AG04449 (cell line): ENCODE measurements at regions not wholly inside any gene's neighbourhood (a gene's known extent, or its start where the extent isn't known, plus 50 kb on each side); places are given as distances from the start of the nearest gene placed in this dataset.
A peak's percentile ranks its signal among the peaks of the same experiment; 100 is the strongest.

Experiments used
- CTCF ChIA-PET: fragments of 350-600 bp; formaldehyde crosslinking; extraction: SDS; loops from one replicate; lab custom pipeline; 2021; ENCODE audit warnings: antibody characterized with exemption; lab: Yijun Ruan, JAX
- POLR2A ChIA-PET: fragments of 400-600, 350-600 bp; formaldehyde crosslinking; extraction: SDS; loops from one replicate; lab custom pipeline; 2020; ENCODE audit warnings: antibody characterized with exemption, inconsistent platforms; lab: Yijun Ruan, JAX
- DNase-seq: peaks from one replicate; pipeline ENCODE4 v3.0.0-alpha.2; 2010; ENCODE audit warnings: low read depth, low spot score
- H3K4me3 ChIP-seq: 2 replicates; pipeline ENCODE4 v1.5.1; 2011; ENCODE audit warnings: low read depth, mild to moderate bottlenecking, control low read depth, low read length
- TF ChIP-seq, protein P1 (sequence below): IDR thresholded peaks from one replicate; pipeline ENCODE4 v1.5.1; 2011; ENCODE audit warnings: mild to moderate bottlenecking, moderate library complexity, low read length, control low read depth, inconsistent platforms; ENCODE audit not compliant: insufficient read depth; ENCODE audit errors: missing control alignments

DNA sequence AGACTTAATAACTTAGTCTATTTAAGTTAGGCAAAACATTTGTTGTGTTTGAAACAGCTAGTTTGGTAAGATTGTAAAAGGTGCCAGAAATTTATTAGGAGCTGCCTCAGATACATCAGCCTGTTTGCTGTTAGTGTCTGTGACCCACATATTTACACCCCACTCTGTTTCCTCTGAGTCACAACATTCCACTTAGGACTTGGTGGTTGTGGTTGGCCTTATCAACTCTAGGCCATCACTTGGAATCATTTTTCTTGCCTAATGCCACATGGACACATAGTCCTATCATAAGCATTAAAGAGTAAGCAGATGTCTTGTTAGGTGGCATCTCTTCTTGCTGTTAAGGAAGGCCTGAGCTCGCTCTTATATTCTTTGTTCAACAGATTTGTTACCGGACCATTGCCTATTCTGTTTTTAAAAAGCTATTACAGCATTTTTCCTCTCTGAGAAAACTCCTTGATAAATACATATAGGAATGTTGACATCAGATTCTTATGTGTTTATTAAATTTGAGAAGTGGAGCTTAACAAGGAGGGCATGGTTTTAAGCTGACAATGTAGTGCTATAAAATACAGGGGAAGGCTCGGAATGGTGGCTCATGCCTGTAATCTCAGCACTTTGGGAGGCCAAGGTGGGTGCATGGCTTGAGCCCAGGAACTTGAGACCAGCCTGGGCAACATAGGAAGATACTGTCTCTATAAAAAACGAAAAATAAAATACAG, 51.2 kb upstream of the PGRMC2 start:
- peak; percentile 90 for DNase-seq
- no peak overlapping the region for H3K4me3 ChIP-seq
- POLR2A ChIA-PET = interaction anchor here (0.7 to 1.1 kb wide), 5 partner anchors 16 to 55 kb away, joined by 3 to 5 read pairs (median 3); no protein-coding TSS in a partner anchor
- TF ChIP-seq, protein P1, sequence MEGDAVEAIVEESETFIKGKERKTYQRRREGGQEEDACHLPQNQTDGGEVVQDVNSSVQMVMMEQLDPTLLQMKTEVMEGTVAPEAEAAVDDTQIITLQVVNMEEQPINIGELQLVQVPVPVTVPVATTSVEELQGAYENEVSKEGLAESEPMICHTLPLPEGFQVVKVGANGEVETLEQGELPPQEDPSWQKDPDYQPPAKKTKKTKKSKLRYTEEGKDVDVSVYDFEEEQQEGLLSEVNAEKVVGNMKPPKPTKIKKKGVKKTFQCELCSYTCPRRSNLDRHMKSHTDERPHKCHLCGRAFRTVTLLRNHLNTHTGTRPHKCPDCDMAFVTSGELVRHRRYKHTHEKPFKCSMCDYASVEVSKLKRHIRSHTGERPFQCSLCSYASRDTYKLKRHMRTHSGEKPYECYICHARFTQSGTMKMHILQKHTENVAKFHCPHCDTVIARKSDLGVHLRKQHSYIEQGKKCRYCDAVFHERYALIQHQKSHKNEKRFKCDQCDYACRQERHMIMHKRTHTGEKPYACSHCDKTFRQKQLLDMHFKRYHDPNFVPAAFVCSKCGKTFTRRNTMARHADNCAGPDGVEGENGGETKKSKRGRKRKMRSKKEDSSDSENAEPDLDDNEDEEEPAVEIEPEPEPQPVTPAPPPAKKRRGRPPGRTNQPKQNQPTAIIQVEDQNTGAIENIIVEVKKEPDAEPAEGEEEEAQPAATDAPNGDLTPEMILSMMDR = no peak
- CTCF ChIA-PET = interaction anchor here (0.9 to 1.2 kb wide), 3 partner anchors 10 to 110 kb away, joined by 3 read pairs; no protein-coding TSS in a partner anchor

DNA sequence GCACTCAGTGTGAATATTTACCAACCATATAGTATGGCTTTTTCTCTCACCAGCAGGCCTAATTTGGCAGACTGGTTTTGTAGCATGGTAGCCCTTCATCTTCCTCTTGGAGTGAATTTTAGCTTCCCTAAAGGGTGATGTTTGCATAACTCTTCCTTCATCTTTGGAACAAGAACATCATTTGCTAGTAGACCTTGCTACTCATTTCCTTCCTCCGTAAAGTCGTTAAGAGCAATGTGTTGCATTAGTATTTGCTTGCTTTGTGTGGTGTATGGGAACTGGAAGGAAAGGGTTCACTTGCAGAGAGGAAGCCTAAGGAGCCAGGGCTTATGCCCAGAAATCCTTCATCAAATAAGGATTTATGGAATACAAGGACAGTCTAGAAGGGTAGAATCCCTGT, 50.2 kb upstream of the PGRMC2 start:
- ChIA-PET CTCF (no interaction called here), POLR2A (interaction anchor here (1.0 to 1.1 kb wide), 2 partner anchors 15 to 20 kb away, joined by 4 to 5 read pairs; no protein-coding TSS in a partner anchor)
- TF ChIP-seq, protein P1 = no peak
- no peak for DNase-seq
- H3K4me3 ChIP-seq = no peak overlapping the region
